Left ventricle myocardium inferior (tissue), 1 donor: ENCODE measurements at regions not wholly inside any gene's neighbourhood (a gene's known extent, or its start where the extent isn't known, plus 50 kb on each side); places are given as distances from the start of the nearest gene placed in this dataset.

Source experiments
- DNase-seq: peaks from one replicate; pipeline ENCODE4 v3.0.0-alpha.2; 2020
- H3K27ac ChIP-seq: fragments of 200-600 bp; replicated peaks from 2 replicates; pipeline ENCODE4 v1.8.0; 2021
- H3K27me3 ChIP-seq: fragments of 200-600 bp; 2 replicates; pipeline ENCODE4 v1.8.0; 2021; ENCODE audit warnings: low read depth
- H3K36me3 ChIP-seq: fragments of 200-600 bp; 2 replicates; pipeline ENCODE4 v1.8.0; 2021
- H3K4me1 ChIP-seq: fragments of 200-600 bp; 2 replicates; pipeline ENCODE4 v1.8.0; 2021
- H3K4me3 ChIP-seq: fragments of 200-600 bp; 2 replicates; pipeline ENCODE4 v1.8.0; 2021; ENCODE audit warnings: mild to moderate bottlenecking, moderate library complexity
- H3K9me3 ChIP-seq: fragments of 200-600 bp; replicated peaks from 2 replicates; pipeline ENCODE4 v1.8.0; 2021
- intact Hi-C: fragments of 100-400 bp; cut with micrococcal nuclease; formaldehyde crosslinking; loops from one replicate; pipeline ENCODE4 v1.11.0; 2022
- TF ChIP-seq, protein P1 (sequence below): fragments of 200-600 bp; IDR thresholded peaks from 2 replicates; pipeline ENCODE4 v1.8.0; 2021; ENCODE audit warnings: antibody characterized with exemption, mild to moderate bottlenecking, borderline replicate concordance
- donor health status: DM: no; HTN: yes; CAD: no; lungs with severe emphysema.

GRCh38 chr1:109821831-109822745 is 58.4 kb upstream of the EPS8L3 start:
- H3K4me3 ChIP-seq, result no peak overlapping the region
- H3K27ac ChIP-seq, result peak overlapping the region; percentile 27

DNA sequence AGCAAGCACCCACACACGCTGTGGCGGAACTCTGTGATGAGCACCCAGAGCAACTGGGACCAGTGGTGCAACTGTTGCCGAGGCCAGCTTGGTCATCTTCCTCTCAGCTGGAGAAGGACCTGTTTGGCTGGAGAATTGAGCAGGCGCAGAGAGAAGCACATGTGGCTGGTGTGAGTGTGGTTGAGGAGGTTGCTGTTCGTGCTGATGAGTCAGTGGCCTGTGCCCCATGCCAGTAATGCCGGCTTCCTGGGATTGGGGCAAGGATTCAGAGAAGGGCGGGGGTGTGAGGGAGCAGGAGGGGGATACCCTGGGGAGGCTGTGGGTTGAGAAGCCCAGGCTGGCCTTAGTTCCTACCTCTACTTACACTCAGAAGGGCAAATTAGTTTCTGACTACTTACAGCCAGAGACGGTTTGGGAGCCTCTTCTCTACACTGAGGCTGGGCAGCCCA is 57.5 kb upstream of the EPS8L3 start:
- TF ChIP-seq, protein P1, sequence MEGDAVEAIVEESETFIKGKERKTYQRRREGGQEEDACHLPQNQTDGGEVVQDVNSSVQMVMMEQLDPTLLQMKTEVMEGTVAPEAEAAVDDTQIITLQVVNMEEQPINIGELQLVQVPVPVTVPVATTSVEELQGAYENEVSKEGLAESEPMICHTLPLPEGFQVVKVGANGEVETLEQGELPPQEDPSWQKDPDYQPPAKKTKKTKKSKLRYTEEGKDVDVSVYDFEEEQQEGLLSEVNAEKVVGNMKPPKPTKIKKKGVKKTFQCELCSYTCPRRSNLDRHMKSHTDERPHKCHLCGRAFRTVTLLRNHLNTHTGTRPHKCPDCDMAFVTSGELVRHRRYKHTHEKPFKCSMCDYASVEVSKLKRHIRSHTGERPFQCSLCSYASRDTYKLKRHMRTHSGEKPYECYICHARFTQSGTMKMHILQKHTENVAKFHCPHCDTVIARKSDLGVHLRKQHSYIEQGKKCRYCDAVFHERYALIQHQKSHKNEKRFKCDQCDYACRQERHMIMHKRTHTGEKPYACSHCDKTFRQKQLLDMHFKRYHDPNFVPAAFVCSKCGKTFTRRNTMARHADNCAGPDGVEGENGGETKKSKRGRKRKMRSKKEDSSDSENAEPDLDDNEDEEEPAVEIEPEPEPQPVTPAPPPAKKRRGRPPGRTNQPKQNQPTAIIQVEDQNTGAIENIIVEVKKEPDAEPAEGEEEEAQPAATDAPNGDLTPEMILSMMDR, result no peak
- H3K4me1 ChIP-seq, result peaks cover 70% of the 10 kb centered on the region
- H3K4me3 ChIP-seq, result no peak overlapping the region
- H3K27ac ChIP-seq, result no peak overlapping the region
- H3K9me3 ChIP-seq, result peaks cover under 1% of the 10 kb centered on the region
- DNase-seq, result no peak
- no peaks in the 10 kb centered on the region for H3K27me3 ChIP-seq
- intact Hi-C loops, result no loop called here
- H3K36me3 ChIP-seq, result no peaks in the 10 kb centered on the region

More at GRCh38 chr1:109821831-109822745, 58.4 kb upstream of the EPS8L3 start:
- intact Hi-C loops, result no loop called here
- Histone ChIP-seq H3K9me3 (no peaks in the 10 kb centered on the region), H3K27me3 (no peaks in the 10 kb centered on the region), H3K4me1 (peaks cover 78% of the 10 kb centered on the region), H3K36me3 (no peaks in the 10 kb centered on the region)
- TF ChIP-seq, protein P1, result no peak
- peak; percentile 45 for DNase-seq

- Histone ChIP-seq H3K36me3 (no peaks in the 10 kb centered on the region), H3K9me3 (peaks cover 13% of the 10 kb centered on the region), H3K27me3 (no peaks in the 10 kb centered on the region), H3K4me1 (peaks cover 61% of the 10 kb centered on the region), H3K4me3 (no peak overlapping the region), H3K27ac (no peak overlapping the region)
- intact Hi-C loops, result loop anchor here (10.0 kb wide), 1 partner anchor 95 kb away; the partner anchor contains the start of gene CSF1
- no peak for DNase-seq
- TF ChIP-seq, protein P1, result no peak
Observed at GRCh38 chr1:109819906-109820305, 56.2 kb upstream of the EPS8L3 start.

GRCh38 chr1:109818988-109819764 is 55.5 kb upstream of the EPS8L3 start:
- Histone ChIP-seq H3K9me3 (peaks cover 13% of the 10 kb centered on the region), H3K4me3 (no peak overlapping the region), H3K27me3 (no peaks in the 10 kb centered on the region), H3K27ac (peak overlapping the region; percentile 54), H3K4me1 (peaks cover 54% of the 10 kb centered on the region), H3K36me3 (no peaks in the 10 kb centered on the region)
- intact Hi-C loops, result loop anchor here (10.0 kb wide), 1 partner anchor 96 kb away; the partner anchor contains the start of gene CSF1
- TF ChIP-seq, protein P1, result no peak
- DNase-seq, result no peak

GRCh38 chr1:109818271-109818987 is 54.7 kb upstream of the EPS8L3 start:
- Histone ChIP-seq H3K27ac (peak overlapping the region; percentile 54), H3K4me1 (peaks cover 46% of the 10 kb centered on the region), H3K36me3 (no peaks in the 10 kb centered on the region), H3K4me3 (no peak overlapping the region), H3K9me3 (peaks cover 13% of the 10 kb centered on the region), H3K27me3 (no peaks in the 10 kb centered on the region)
- TF ChIP-seq, protein P1, result no peak
- DNase-seq, result no peak
- intact Hi-C loops, result loop anchor here (10.0 kb wide), 1 partner anchor 96 kb away; the partner anchor contains the start of gene CSF1
